ENCODE measurements at regions not wholly inside any gene's neighbourhood (a gene's known extent, or its start where the extent isn't known, plus 50 kb on each side); places are given as distances from the start of the nearest gene placed in this dataset.
"Not testable (repeated sequence)": the region's sequence is repeated elsewhere in the genome, so short reads cannot be mapped to it uniquely, and the experiment has no call there.

DNA sequence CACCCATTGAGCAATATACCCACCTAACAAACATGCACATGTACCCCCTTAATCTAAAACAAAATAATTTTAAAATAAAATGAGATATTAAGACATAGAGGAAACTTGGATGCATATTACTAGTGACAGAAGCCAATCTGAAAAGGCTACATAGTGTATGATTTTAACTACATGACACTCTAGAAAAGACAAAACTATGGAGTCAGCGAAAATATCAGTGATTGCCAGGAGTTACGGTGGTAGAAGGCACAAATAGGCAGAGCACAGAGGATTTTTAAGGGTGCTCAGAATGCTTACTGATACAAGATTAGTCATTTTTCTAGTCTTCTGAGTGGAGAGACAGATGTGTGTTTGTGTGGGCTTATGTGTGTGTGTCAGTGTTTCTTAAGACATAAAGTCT is 656.6 kb downstream of the NR4A2 start:
- DNase-seq (no peak), ATAC-seq (no peak)

DNA sequence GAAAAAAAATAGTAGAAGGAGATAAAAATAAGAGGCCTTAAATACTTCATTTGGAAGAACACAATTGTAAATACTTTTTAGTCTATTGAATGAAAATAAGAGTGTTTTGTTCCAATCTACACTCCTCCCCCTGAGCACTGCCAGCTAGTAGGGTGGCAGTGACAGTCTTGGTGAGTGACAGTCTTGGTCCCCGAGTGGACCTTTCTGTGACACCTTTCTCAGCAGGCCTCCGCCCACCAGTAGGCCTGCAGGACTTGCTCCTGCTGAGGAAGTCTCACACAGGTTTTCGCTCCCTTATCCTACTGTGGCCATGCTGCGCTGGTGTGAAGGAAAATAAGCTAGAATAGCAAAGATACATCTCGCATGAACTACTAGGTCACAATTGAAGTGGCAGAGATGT is 666.8 kb downstream of the NR4A2 start:
- ATAC-seq (no peak), DNase-seq (no peak)

DNA sequence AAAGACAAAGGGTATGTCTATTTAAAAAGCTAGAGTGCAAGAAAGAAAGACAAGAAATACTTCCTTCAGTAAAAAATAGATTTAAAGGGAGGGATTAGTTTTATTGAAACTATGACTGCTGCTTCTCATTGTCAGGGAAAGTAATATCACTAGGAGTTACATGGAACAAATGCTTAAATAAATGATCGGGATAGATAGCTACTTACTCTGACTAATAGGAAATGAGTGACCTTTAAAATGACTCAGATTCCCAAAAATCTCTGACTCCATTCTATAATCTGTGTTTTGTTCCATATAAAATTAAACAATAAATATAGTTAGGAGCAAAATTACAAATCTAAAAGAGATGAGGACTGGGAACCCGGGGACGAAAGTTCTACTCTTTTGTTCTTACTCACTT is 669.3 kb downstream of the NR4A2 start:
- ATAC-seq = no peak

DNA sequence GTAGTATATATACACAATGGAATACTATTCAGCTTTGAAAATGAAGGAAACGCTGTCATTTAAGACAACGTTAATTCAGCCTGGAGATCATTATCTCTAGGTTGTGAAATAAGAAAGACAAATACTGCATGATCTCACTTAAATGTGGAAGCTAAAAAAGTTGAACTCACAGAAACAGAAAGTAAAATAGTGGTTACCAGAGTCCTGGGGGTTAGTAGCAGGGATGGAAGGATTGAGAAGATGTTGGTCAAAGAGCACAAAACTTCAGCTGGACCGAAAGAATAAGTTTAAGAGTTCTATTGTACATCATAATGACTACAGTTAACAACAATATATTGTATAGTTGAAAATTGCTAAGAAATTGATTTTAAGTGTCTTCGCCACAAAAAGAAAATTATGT is 670.3 kb downstream of the NR4A2 start:
- DNase-seq (no peak), ATAC-seq (no peak)

More for the DNA sequence above, 669.3 kb downstream of the NR4A2 start:
- no peak for DNase-seq

DNA sequence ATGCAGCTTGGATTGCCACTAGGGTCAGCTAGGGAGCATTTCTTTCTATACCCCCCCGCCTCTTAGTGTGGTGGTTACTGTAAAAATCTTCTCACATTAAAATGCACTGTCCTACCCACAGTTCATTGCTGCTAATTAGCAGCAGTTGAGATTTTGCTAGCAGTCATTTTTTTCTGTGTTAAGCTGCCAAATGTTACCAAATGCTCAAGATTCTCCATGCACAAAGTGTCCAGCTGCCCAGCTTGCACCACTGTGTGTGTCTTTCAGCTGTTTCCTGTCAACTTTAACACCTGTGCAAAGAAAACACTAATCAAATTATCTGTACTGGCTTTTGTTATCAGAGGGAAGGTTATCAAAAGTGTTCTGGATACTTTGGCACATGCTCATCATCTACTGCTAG is 679.3 kb downstream of the NR4A2 start:
- ATAC-seq (no peak), DNase-seq (no peak)

DNA sequence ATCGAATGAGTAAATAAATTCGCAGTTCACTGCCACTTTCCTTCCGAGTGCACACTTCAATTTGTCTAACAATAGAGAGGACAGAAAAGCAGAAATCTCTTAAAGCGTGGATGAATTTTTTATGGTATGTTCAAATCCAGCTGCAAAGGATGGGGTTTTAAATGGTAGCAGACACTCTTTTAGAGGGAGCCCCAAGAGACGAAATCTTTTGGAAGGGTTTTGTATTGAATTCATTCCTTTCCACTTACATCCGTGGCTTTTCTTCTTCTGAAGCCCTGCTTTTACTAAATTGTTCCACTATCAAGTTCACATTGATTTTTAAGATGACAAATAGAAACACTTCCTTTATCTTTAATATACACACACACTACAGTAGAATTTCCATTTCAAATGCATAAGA is 680.7 kb downstream of the NR4A2 start:
- no peak for DNase-seq
- no peak for ATAC-seq

DNA sequence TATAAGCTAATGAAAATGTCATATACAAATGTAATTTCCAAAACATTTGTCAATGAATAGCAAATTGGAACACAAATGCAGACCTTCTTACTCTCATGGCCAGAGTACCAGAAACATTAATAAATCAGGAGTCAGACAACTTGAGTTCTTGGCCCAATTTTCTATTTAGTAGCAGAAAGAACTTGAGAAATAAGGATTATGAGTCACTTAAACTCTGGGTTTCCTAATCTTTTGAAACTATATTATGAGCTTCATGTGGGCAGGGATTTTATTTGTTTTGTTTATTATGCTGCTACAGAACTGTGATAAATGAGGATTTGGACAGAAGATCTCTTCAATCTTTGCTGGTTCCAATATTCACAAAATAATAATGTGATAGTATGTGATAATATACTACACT is 686.7 kb downstream of the NR4A2 start:
- DNase-seq = no peak
- no peak for ATAC-seq

DNA sequence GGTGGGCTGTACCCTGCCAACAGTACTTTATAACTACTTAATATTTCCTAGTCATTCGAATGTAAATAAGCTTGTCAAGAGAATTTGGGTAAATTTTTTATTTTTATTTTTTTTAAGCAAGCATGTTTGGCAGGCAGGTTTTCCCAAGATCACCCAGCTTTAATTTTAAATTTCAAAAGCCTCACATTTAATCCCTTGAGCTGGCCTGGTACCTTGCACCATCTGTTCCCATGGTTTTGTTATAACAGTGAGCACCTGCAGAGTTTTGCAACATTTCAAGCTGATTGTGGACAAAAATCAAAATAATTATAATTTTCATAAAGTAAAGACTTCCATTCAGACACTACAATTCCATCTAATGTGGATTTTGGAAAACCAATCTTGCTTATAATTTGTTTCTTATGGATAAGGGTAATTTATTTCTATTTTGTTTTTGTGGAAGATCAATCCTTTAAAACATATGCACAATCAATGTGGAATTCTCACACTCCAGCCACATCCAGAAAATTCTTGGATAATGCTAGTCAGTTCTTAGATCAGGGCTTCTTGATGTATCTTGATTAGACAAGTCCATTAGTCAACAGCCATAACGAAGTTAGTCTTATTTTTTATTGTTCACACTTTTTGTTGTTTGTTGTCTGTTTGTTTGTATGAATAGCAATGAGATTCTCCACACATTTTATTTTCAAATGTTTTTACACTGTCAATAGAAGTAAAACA is 689.3 kb downstream of the NR4A2 start:
- no peak for ATAC-seq
- no peak for DNase-seq

DNA sequence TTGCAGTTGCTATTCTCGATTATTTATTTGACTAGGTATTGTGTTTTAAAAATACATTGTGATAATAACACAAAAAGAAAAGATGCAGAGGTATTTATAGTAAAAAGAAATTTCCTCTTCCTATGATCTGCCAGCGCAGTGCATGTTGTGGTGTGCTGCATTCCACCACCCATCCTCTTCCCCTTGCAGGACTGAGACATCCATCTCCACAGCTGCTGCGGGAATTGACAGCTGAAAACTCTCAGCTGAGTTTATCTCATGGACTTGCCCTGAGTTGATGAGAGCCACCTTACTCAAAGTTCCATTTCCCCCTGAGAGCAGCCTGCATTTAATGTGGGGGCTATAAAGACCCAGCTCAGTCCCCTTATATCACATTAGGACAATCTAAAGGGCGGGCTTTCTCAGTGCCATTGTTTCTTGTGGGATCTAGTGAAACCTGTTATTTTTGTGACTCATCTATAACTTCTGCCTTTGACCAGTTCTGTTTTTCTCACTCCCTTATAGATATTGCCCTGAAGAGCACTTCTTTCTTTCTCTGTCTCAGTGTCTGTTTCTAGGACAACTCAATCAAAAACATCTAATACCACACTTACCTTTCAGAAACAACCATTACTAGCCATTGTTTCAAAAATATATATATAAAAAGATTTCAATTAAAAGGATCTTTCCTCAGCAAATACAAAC is 698.5 kb downstream of the NR4A2 start:
- ATAC-seq = no peak

DNA sequence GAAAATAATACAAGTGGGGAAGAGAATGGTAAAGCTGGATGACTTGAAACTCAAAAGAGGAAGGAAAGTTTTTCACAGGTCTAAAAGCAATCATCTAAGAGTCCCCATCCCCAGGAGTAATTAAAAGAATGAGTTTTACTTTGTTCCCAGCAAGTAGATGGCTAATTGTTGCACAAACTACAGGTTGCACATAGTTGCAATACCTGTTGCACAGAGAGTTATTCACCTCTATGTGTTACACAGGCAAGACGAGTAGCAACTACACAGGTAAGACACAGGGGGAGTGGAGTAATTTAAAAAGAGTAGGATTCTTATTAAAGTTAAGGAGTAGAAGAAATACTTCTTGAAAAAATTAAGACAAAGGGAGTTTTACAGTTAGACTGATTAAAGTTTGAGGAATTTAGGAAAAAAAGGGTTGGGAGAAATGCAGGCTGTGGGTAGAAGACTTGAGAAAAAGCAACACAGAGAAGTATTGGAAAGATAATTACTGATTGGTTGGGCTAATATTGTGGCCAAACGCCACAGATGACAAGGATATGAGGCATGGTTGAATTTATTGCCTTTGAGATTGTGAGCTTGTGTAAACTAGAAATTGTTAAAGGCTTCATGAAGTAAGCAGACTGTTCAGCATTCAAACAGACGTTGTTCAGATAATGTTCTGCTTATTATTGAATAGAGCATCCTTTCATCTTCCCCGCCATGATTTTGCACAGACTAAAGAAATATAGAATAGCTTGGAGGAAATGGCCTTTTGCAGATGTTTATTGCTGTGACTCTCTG is 699.3 kb downstream of the NR4A2 start:
- ATAC-seq = no peak
- DNase-seq = no peak

More for the DNA sequence above, 698.5 kb downstream of the NR4A2 start:
- no peak for DNase-seq

DNA sequence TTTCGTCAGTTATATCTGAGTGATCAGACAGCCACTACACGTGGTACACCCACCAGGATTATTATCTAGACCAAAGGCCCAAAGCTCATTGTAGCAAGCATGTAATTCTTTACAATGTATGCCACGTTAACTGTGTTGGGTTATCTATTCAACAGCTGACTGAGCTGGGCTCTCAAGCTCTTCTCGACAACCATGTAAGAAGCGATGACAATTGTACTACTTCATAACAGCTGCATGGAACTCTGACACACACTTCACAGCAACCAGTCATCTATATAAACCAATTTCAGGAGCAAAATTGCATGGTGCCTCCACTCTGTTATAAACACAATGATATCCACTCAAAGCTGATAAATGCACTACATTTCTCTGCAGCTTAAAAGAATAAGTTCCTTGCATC is 701.8 kb downstream of the NR4A2 start:
- no peak for ATAC-seq
- DNase-seq = no peak

DNA sequence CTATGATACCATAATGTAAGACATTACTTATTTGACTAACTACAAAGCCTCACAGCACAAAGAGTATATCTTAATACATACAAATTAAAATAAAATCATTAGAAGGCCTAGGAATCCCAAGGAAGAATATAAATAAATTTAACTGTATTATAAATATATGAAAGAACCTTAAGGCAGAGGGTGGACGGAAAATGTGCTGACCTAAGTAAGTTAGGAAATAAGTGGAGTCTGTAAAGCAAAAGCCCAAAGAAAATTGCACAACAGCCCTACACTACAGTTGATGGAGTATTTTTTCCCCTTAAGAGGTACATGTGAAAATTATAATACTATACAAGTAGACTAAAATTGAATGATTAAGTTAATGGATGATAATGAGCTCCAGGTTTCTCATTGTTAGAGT is 710.1 kb downstream of the NR4A2 start:
- no peak for DNase-seq
- ATAC-seq = no peak

DNA sequence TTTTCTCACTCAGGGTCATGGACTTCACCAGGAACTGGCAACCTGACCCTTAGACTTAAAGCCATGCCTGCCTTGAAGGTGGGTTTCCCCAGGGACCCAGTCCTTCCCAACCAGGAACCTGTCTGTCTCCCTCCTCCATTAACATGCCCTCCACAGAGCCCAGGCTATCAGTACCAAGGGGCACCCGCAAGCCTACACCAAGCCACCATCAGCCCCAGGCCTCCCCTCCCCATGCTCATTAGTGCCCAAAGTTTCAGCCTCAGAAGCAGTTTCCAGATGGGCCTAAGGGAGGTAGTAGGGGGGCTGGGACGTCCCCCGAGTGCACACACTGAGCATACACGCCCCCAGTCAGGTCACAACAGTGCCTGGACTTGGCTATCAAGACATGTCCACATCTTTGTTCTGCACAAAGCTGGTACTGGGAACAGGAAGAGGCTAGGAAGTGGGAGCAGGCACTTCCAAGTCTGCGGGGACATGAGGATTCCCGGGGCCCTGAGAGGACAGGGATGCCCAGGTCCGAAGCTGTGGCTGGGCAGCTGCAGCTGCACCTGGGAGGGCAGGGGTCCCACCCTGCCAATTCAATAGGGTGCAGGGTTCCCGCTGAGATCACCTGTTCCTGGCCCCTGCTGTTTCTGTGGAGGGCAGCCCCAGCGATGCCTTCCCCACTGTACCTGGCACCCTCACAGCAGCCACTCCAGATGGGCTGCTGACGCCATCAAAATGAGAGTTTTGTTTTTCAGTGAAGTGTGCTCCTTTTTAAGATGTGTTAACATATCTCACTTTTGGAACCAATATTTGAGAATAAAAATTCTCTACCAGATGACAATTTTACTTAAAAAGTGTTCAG is 731.4 kb downstream of the NR4A2 start:
- no peak for DNase-seq
- no peak for ATAC-seq

DNA sequence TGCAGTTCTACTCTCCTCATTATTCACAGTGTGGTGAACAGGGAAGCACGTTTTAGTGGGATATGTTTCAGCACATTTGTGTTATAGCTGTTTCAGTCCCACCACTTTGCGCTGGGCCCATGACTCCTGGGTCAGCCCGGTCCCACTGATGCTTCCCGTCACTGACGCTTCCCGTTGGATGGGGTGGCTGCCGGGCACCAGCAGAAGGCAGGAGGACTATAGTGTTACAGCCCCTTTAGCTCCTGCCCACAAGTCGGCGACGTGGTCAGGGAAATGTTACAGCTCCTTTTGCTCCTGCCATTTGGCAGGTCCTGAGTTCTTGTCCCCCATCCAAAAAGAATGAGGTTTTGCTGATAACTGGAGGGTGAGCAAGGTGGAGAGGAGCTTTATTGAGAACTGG is 732.2 kb downstream of the NR4A2 start:
- ATAC-seq (peak; percentile 9), DNase-seq (no peak)

DNA sequence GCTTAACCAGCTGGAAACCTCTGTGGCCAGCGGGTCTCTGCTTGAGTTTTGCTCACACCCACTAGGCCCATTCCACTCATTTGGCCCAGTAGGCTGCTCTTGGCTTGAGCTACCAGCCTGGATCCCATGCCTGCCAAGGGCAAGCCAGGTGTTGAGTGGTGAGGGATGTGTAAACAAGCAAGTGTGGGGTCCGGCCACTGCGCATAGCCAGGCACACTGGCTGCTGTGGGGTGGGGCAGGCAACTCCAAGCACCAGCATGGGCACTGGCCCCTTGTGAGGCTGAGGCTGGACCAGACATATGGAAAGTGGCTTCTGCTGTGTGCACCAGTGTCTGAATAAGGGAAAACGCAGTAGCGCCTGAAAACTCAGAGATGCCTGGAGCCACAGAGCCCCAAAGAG is 732.7 kb downstream of the NR4A2 start:
- no peak for ATAC-seq

DNA sequence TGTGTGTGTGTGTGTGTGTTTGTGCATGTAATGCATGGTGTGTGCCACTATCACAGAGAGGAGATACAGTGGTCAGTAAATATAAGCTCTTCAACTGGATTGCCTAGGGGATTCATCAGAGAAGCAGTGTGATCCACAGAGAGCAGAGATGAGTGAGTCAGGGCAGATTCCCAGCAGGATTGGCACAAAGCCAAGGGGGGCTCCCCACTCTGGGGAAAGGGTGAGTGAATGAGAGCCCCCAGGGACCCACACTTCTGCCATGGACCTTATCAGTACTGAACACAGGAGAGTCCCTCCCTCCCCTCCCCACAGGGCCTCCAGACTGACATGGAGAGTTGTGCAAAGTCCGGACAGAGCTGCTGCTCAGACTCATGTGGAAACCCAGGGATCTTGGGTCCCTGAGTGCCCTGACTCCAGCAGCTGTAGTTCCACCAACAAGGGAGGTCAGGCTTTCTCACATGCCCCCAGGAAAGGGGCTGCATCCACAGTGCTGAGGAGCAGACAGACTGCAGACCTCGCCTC is 748.8 kb downstream of the NR4A2 start:
- ATAC-seq = no peak
- no peak for DNase-seq

More for the DNA sequence above, 732.7 kb downstream of the NR4A2 start:
- no peak for DNase-seq

DNA sequence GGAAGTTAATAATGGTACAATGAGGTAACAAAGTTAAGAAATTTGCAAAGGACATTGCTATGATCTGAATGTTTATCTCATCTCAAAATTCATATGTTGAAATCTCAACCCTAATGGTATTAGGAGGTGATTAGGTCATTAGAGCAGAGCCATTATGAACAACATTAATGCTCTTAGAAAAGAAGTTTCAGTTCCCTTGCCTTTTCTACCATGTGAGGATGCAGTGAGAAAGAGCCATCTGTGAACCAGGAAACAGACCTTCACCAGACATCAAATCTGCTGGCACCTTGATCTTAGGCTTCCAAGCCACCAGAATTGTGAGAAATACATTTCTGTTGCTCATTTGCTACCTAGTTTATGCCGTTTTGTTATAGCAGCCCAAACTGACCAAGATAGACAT is 757.6 kb downstream of the NR4A2 start:
- DNase-seq (no peak), ATAC-seq (no peak)

DNA sequence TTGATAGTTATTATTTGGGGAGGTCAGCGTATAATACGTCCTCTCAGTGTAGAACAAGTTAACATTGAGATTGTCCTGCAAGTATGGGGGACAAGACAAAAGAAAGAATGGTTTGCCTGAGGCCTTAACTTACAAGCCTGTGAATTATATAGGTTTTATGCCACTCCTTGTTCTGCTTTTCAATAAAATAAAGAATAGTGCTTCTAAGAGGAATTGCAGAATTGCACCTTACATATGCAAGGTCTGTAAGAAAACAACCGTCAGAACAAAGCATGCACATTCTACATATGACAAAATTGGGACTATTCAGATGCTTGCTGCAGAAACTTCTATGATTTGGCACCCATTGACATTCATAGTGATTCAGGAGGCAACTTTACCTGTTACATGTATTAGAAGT is 785.0 kb downstream of the NR4A2 start:
- ATAC-seq (no peak), DNase-seq (no peak)

DNA sequence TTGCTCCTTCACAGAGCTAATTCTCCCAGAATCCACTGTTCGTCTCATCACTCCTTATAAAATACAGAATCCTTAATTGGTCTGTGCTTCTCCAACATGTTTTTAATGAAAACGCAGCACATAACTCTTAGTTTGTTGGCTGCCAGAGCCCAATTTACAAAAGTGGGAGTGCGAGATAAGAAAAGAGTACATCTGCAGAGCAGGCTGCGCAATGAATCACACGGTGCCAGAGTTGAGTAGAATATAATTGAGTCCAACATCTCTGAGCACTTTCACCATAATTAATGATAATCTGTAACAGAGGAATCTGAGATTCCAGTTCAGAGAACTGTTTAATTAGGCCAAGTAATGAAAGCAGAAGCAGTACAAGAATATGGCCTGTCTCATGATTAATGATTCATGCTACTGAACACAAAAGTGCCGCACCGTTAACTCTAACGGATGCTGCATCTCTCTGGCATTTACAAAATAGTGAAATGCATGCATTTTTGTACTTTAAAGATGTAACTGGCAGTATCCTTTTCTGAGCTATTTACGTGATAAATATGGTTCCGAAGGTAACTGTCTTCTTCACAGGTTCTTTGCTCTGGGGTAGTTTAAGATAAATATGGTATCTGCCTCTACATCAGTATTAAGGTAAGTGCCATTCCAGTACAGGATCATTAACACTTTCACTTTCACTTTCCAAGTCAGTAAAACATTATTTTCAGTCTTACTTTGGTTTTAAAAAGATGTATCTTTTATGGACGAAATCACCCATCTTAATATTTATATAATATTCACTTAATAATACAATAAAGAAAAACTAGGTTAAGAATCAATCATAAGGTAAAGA is 785.6 kb downstream of the NR4A2 start:
- DNase-seq = no peak
- ATAC-seq = no peak

DNA sequence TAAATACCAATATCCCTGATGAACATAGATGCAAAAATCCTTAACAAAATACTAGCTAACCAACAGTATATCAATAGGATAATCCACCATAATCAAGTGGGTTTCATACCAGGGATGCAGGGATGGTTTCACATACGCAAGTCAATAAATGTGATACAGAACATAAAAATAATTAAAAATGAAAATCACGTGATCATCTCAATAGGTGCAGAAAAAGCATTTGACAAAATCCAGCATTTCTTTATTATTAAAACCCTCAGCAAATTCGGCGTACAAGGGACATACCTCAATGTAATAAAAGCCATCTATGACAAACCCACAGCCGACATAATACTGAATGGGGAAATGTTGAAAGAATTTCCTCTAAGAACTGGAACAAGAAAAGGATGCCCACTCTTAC is 793.5 kb downstream of the NR4A2 start:
- not testable (repeated sequence) for DNase-seq, ATAC-seq

DNA sequence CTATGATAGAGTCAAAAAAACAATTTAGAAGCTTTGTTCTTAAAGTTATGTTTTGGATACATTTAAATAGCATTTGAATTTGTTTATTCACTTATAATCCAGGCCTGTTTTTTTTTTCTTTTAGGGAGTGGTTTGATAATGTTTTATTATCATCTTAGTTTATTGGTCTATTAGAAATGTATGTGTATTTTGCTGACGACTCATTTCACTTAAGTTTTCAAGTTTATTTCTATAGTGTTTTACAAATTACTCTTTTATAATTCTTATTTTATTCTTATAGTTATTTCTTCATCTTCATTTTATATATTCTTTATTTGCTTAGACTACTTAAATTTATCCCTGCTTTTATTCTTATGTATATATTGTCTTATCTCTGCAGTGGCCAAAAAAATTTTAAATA is 804.5 kb downstream of the NR4A2 start:
- DNase-seq = no peak
- ATAC-seq = no peak

Data from stimulated activated naive CD8-positive, alpha-beta T cell treated with anti-CD3 and anti-CD28 coated beads, Interleukin-15, Interleukin-2, amounts not matched to agents 100 U/mL and 50 U/mL, for 24 hours (primary cell).